MM.1S (cell line): ENCODE measurements at regions not wholly inside any gene's neighbourhood (a gene's known extent, or its start where the extent isn't known, plus 50 kb on each side); places are given as distances from the start of the nearest gene placed in this dataset.

ENCODE experiments used
- DNase-seq: peaks from one replicate; pipeline ENCODE4 v3.0.0-alpha.2; 2015
- H2AFZ ChIP-seq: fragments of 300-600 bp; sonication (generic); 2 replicates; pipeline ENCODE4 v1.6.0; 2016; ENCODE audit warnings: antibody characterized with exemption, low read length
- H3F3A ChIP-seq: fragments of 300-600 bp; sonication (generic); 2 replicates; pipeline ENCODE4 v1.6.1; 2016; ENCODE audit warnings: mild to moderate bottlenecking, antibody characterized with exemption, low read length, moderate library complexity, mixed read lengths; ENCODE audit not compliant: insufficient read depth
- H3K27ac ChIP-seq: fragments of 300-600 bp; sonication (generic); 2 replicates; pipeline ENCODE4 v1.5.1; 2016; ENCODE audit warnings: mild to moderate bottlenecking, low read length
- H3K27me3 ChIP-seq: fragments of 300-600 bp; sonication (generic); replicated peaks from 2 replicates; pipeline ENCODE4 v1.6.0; 2016; ENCODE audit warnings: low read length; ENCODE audit not compliant: insufficient read depth
- H3K36me3 ChIP-seq: fragments of 300-600 bp; sonication (generic); replicated peaks from 2 replicates; pipeline ENCODE4 v1.6.1; 2016; ENCODE audit warnings: mild to moderate bottlenecking, low read length, mixed read lengths; ENCODE audit not compliant: insufficient read depth
- H3K4me1 ChIP-seq: fragments of 300-600 bp; sonication (generic); 2 replicates; pipeline ENCODE4 v1.6.1; 2016; ENCODE audit warnings: low read length, mixed read lengths
- H3K4me2 ChIP-seq: fragments of 300-600 bp; sonication (generic); 2 replicates; pipeline ENCODE4 v1.6.0; 2016; ENCODE audit warnings: low read depth, low read length
- H3K4me3 ChIP-seq: fragments of 300-600 bp; sonication (generic); 2 replicates; pipeline ENCODE4 v1.5.1; 2016; ENCODE audit warnings: low read length, mixed read lengths
- H3K79me2 ChIP-seq: fragments of 300-600 bp; sonication (generic); 2 replicates; pipeline ENCODE4 v1.6.1; 2016; ENCODE audit warnings: mixed run types, low read length, mixed read lengths
- H3K9ac ChIP-seq: fragments of 300-600 bp; sonication (generic); 2 replicates; pipeline ENCODE4 v1.6.1; 2016; ENCODE audit warnings: low read length, mixed read lengths
- H3K9me2 ChIP-seq: fragments of 300-600 bp; sonication (generic); replicated peaks from 2 replicates; pipeline ENCODE4 v1.6.1; 2016; ENCODE audit warnings: mild to moderate bottlenecking, low read length, mixed read lengths; ENCODE audit not compliant: insufficient read depth
- H3K9me3 ChIP-seq: fragments of 300-600 bp; sonication (generic); replicated peaks from 2 replicates; pipeline ENCODE4 v1.6.1; 2016; ENCODE audit warnings: mild to moderate bottlenecking, low read length, mixed read lengths; ENCODE audit not compliant: insufficient read depth
- H4K20me1 ChIP-seq: fragments of 300-600 bp; sonication (generic); 2 replicates; pipeline ENCODE4 v1.6.1; 2016; ENCODE audit warnings: mild to moderate bottlenecking, low read length, moderate library complexity, mixed read lengths; ENCODE audit not compliant: insufficient read depth
- EZH2 ChIP-seq: fragments of 300-600 bp; sonication (generic); optimal IDR thresholded peaks from 2 replicates; pipeline ENCODE3; 2017; ENCODE audit warnings: low read depth, mild to moderate bottlenecking, antibody characterized with exemption, low read length, mixed read lengths
- EZH2phosphoT487 ChIP-seq: fragments of 300-600 bp; sonication (generic); IDR thresholded peaks from 2 replicates; pipeline ENCODE4 v1.6.1; 2018; ENCODE audit warnings: antibody characterized with exemption, low read length
- TF ChIP-seq, protein P1 (sequence below): fragments of 300-600 bp; sonication (generic); IDR thresholded peaks from 2 replicates; pipeline ENCODE4 v1.5.1; 2016; ENCODE audit warnings: antibody characterized with exemption, low read length, mixed read lengths

DNA sequence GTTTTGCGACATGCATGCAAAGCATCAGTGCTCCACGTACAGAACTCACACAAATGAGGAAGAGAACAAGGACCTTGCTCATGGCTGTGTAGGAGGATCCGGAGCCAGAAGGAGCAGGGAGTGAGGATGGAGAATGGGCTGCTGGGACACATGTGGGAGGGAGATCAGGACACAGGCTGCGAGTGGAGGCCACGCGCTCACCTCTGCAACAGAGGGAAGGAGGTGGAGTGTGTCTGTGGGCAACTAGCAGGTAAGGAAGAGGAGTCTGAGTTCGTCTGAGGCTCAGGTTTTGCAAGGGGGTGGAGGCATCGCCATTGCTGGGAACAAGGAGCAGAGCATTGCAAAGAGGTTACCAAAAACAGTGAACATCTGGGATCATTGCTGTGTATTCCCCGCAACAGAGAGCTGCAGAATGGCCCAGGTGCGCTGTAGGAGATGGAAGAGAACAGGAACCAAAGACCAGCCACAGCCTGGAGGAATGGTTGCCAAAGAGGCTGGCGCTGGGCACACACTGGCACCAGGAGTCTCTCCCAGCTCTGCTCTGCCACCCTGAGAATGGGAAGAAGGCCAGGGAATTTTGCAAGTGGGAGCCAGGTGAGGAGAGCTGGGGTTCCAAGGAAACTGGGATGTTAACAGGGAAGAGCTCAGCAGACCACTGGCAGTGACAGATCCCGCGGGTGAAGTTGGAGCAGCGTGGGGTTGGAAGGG, 90.0 kb upstream of the RPS6KA2 start:
- H3K4me1 ChIP-seq, result no peaks in the 10 kb centered on the region
- H3K36me3 ChIP-seq, result no peaks in the 10 kb centered on the region
- H3F3A ChIP-seq, result no peaks in the 10 kb centered on the region
- no peak overlapping the region for H3K4me2 ChIP-seq
- no peak for DNase-seq
- no peak overlapping the region for H3K27ac ChIP-seq
- no peaks in the 10 kb centered on the region for H3K27me3 ChIP-seq
- TF ChIP-seq, protein P1, sequence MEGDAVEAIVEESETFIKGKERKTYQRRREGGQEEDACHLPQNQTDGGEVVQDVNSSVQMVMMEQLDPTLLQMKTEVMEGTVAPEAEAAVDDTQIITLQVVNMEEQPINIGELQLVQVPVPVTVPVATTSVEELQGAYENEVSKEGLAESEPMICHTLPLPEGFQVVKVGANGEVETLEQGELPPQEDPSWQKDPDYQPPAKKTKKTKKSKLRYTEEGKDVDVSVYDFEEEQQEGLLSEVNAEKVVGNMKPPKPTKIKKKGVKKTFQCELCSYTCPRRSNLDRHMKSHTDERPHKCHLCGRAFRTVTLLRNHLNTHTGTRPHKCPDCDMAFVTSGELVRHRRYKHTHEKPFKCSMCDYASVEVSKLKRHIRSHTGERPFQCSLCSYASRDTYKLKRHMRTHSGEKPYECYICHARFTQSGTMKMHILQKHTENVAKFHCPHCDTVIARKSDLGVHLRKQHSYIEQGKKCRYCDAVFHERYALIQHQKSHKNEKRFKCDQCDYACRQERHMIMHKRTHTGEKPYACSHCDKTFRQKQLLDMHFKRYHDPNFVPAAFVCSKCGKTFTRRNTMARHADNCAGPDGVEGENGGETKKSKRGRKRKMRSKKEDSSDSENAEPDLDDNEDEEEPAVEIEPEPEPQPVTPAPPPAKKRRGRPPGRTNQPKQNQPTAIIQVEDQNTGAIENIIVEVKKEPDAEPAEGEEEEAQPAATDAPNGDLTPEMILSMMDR, result no peak
- TF ChIP-seq EZH2, result no peak
- TF ChIP-seq EZH2phosphoT487, result no peak
- H3K9ac ChIP-seq, result no peak overlapping the region
- no peaks in the 10 kb centered on the region for H3K9me3 ChIP-seq
- no peak overlapping the region for H3K4me3 ChIP-seq
- H4K20me1 ChIP-seq, result no peaks in the 10 kb centered on the region
- H3K9me2 ChIP-seq, result no peaks in the 10 kb centered on the region
- H2AFZ ChIP-seq, result no peak overlapping the region
- H3K79me2 ChIP-seq, result no peaks in the 10 kb centered on the region

DNA sequence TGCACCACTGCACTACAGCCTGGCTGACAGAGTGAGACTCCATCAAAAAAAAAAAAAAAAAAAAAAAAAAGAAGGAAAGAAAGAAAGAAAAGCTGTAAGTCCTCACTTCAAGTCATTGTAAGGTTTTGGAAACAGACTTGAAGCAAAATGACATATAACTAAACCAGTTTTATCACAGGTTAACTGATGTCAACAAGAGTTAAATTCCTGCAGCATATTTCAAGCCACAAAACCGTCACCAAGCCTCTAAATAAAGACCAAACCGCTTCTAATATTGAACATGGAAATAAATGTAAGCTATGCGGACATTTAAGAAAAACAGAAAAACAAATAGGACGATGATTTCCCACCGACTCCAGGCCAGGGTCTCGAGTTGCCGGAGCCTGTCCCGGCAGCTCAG, 88.9 kb upstream of the RPS6KA2 start:
- no peaks in the 10 kb centered on the region for H3K4me1 ChIP-seq
- H3K27ac ChIP-seq, result no peak overlapping the region
- TF ChIP-seq, protein P1, result no peak
- TF ChIP-seq EZH2phosphoT487, result no peak
- TF ChIP-seq EZH2, result no peak
- no peaks in the 10 kb centered on the region for H3K79me2 ChIP-seq
- no peak overlapping the region for H3K4me3 ChIP-seq
- H4K20me1 ChIP-seq, result no peaks in the 10 kb centered on the region
- no peaks in the 10 kb centered on the region for H3F3A ChIP-seq
- H3K4me2 ChIP-seq, result no peak overlapping the region
- no peaks in the 10 kb centered on the region for H3K36me3 ChIP-seq
- H3K9ac ChIP-seq, result no peak overlapping the region
- H3K9me3 ChIP-seq, result no peaks in the 10 kb centered on the region
- DNase-seq, result no peak
- no peaks in the 10 kb centered on the region for H3K9me2 ChIP-seq
- H2AFZ ChIP-seq, result no peak overlapping the region
- no peaks in the 10 kb centered on the region for H3K27me3 ChIP-seq

DNA sequence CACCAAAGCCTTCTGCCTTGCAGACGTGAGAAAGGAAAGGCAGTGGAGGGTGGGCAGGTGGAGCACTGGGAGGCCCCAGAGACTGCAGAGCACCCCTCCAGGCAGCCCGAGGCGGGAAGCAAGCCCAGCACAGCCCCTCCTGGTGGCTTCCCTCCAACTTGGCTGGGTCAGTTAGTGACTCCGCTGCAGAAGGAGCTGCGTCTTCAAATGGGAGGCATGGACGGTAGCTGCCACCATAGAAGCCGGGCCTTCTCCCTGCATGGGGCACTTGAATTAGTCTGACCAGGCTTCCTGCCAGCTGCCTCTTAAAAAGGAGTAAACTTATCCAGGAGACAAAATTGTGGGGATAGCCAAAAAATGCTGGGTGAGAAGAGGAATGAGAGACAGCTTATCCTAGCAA, 88.0 kb upstream of the RPS6KA2 start:
- Histone ChIP-seq H3K79me2 (no peaks in the 10 kb centered on the region), H3K27ac (no peak overlapping the region), H3K36me3 (no peaks in the 10 kb centered on the region), H2AFZ (no peak overlapping the region), H3K27me3 (no peaks in the 10 kb centered on the region), H3K9ac (no peak overlapping the region), H3K4me1 (no peaks in the 10 kb centered on the region), H3K4me2 (no peak overlapping the region), H3K9me3 (no peaks in the 10 kb centered on the region), H4K20me1 (no peaks in the 10 kb centered on the region), H3K4me3 (no peak overlapping the region), H3K9me2 (no peaks in the 10 kb centered on the region), H3F3A (no peaks in the 10 kb centered on the region)
- TF ChIP-seq EZH2phosphoT487 (no peak), EZH2 (no peak)
- TF ChIP-seq, protein P1, result no peak
- DNase-seq, result no peak
